Ramos (cell line): ENCODE measurements at regions not wholly inside any gene's neighbourhood (a gene's known extent, or its start where the extent isn't known, plus 50 kb on each side); places are given as distances from the start of the nearest gene placed in this dataset.

Source experiments
- in situ Hi-C: fragments of 300-500 bp; cut with MboI; formaldehyde crosslinking; loops from one replicate; pipeline ENCODE4 v1.14.3; 2022; ENCODE audit warnings: low sequenced_read_pairs; ENCODE audit not compliant: unreplicated experiment

DNA sequence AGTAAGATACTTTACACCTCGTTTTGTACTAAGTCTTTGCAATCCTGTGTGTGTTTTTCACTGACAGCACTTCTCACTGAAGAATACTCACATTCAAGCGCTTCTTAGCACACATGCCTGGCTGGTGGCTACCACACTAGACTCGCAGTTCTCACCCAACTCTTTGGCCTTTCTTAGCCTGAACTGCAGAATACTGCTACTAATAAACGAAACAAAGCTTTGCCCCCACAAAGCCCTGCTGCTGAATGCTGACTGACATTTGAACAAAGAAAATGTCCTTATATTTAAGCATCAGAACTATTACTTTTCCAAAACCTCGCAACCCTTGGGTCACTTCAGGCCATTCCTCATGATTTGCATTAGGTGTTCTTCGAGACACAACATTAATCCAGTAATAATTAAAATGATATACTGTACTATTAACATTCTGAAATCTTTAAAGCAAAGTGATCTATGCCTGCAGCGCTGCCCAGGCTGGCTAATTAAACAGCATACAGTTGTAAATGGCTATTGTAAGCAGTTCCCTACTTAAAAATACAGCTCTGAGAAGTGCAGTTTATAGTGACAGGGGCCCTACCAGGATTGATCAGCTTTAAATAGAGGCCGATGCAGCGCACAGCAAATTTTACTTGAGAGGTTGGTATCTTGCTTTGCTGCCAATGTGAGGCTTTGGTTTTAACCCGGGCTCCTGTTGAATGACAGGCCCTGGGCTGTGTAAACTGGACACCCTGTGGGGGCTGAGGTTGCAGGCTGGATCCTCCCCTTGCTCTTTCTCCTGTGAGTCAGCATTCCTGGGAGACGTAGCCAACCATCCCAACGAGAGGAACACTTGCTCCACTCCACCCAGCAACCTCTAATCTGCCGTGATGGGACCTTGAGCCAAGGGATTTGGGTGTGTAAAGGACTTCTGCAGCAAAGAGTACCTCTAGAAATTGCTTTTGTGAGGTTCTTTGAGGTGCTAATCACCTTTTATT, 899.0 kb downstream of the TFAP2A start:
- in situ Hi-C loops = no loop called here

DNA sequence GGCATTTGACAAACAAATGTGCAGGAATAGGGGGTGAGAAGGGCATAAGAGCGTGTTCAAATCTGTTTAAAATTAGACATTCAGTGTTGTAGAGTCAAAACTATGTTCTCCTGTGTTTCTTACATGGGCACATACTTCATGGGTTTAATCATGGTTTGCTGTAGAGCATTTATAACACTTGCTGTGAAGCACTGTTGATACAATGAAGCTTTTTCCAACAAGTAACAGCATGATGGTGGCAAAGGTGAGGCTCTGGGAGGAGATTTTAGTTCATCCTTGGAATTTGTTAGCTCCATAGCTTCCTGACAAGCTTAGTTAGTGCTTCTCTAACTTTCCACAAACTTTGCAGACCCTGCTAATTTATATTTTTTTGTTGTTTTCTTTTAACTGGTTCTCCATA, 900.7 kb downstream of the TFAP2A start:
- in situ Hi-C loops = no loop called here

DNA sequence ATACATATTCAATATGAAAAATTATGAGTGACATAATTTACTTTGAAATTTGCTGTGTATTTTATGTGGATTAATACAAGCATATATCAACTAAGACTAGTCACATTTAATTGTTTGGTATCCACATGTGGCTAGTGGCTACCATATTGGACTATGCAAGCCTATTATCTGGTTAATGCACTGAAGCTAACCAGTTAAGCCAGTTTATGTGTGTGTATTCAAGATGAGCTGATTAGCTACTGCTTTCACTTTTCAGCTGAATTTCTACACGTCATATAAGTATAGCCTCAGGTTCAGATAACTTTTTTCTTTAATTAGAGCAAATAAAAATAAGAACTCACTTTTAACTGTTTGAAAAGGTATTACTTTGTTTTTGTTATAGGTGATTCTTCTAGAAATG, 903.7 kb downstream of the TFAP2A start:
- in situ Hi-C loops = no loop called here

DNA sequence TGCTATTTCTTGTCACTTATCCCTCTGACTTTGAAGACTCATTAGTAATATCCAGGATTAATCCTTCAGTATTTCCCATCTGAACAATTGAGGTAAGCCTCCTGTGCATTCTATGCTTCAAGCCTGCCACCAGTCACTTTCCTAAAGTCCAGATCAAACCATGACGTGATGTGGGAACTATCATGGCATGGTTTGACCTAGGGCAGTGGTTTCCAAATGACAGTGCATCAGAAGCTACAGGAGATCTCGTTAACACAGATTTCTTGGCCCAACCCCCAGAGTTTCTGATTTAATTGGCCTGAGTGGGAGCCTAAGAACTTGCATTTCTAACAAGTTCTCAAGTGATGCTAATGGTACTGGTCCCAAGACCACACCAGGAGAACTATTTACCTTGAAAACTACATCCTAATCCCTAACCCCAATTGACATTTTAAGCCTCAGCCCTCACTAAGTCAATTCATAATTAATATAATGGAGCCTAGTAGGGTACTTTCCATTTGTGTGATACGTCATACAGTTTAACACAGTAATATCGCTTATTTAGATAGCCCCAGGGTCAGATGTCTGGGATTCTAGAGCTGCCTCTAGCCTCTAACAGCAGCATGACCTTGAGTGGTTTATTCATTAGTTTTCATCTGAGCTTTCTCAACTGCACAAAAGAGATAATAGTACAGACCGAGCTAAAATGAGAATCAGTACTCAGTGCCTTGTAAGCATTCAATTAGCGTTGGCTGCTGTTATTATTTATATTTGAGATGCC, 907.6 kb downstream of the TFAP2A start:
- in situ Hi-C loops = no loop called here

DNA sequence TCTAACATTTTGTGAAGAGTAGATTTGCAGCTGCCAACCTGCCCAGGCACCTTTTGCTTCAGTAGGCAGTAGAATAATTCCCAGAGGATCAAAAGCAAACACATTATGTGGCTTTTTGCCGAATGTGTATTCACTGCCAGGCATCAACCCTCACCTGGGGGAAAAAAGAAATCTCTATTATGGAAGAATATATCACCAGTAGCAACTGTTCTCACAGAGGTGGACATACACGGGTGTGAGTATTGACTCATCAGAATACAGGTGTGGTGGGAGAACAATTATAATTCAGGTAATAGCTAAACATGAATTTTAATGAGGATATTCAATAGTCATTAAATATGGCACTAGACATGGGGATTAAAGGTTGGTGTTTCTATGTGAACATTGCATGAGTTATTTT, 910.7 kb downstream of the TFAP2A start:
- in situ Hi-C loops = no loop called here

DNA sequence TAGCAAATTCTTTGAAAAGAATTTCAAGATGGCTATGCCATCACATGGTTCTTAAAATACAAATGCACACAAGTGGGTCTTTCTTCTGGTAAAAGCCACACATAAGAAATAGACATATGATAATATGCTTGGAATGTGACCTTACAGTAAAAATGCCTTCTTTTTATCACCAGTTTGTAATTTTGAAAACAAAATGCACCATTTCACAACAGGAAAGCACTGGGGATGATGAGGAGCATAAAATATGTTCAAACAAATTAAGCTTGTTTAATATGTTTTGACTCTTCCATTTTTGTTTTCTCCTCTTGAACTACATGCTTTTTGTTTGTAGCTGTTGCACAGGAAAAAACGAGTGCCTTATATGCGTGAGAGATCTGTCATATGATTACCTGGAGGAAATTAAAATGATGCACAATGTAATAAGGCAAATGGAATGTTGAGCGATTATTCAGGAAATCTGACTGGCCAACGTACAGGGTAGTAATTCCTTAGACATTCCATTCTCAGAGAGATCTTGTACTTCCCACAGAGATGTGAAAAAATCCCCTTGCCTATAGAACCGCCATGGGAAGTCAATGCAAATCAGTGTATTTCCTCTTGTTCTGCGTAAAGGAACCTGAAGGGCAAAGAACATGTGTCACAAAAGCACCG, 911.6 kb downstream of the TFAP2A start:
- in situ Hi-C loops = no loop called here

DNA sequence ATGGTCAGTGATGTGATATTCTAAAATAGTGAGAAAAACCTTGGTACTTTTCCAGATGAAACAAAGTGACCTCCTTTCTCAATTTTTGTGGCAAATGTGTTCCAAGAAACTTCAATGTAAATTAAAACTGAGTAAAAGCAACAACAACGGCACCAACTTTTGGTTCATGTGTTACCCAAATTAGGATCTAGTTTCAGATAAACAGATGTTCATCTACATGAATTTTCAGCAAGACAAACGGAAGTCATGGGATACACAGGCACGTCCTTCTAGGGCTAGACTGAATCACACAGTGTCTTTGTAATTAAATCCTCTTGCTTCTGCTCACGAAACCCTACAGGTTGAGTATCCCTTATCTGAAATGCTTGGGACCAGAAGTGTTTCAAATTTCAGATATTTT, 915.2 kb downstream of the TFAP2A start:
- in situ Hi-C loops = no loop called here

DNA sequence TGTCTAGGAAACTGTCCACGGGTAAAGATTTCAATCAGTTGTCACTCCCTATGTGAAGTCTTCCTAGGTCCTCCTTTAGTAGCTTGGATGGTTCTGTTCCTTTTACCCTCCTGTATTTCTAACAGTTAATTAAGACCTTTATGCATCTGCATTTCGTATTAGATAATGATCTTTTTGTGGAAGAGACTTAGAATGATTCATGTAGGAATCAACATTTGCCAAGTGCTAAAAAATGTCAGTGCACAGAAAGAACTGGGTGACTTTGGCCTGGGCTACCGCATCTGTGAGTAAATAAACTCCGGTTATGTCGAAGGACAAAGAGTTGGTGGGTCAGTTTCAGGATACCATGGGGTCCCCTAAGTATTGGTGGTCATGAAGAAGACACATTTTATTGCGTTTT, 918.0 kb downstream of the TFAP2A start:
- in situ Hi-C loops = no loop called here

DNA sequence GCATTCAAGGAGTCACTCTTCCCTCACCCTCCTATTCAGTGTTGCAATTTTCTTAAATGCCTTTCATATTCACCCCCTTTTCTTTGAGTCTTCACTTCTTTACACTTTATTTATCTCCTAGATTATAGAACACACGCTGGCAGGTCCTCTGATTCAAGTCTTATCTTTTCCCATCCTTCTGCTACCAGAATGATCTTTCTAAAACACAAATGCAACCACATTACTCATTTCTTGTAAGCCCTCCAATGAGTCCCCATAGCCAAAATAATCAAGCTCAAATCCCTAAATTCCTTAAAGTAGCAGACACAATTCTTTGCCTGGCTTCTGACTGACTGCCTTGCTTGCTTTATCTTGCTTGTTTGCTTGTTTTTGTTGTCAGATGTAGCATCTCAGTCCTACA, 920.0 kb downstream of the TFAP2A start:
- in situ Hi-C loops = no loop called here

DNA sequence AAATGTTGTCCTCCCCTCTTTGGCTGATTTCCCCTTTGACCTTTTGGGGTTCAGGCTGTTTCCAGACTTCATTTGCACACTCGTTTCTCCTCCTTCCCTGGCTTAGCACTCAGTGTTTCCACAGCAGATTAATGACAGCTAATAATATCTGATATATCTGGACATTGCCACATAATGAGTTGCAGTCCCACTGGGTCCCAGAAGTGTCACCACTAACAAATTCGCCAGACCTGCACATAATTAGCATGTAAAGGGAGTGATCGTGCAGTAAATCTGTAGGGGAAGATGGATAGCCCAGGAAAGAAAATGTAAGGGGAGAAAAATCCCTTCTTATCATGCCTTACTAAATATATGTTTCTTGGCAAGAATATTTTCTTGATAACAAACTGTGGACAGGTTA, 922.1 kb downstream of the TFAP2A start:
- in situ Hi-C loops = no loop called here

DNA sequence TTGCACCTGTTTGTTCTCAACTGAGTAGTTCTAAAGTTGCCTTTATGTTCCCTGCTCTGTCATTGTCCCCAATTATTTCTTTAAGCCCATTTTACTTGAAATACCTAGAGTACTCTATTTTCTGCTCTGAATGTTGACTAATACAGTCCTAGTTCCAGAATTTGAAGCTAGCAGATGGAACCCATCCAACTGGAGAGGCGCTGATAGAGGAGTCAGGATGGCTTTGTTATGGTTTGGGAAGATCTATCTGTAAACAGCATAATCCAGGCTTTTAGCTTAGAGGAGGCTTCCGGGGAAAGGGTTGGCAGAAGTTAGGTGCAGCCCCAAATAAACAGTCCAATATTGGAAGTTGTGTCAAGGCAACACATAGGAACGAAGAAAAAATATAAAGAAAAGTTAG, 927.7 kb downstream of the TFAP2A start:
- in situ Hi-C loops = no loop called here

DNA sequence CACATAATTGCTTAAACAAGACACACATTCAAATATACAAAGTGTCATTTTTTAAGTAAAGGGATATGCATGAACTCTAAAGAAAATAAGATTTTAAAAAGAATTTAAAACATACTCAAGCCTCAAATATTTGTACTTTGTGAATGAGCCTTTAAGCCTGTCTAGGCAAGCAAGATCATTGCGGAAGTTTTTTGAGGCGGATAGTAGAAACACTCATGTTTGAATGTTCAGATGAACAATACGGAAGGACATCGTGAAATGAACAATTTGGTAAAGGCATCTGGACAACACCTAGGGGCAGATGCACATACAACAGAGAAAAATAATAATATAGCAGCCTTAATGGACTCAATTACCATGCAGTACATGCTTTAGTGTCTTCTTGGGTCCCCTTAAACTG, 928.9 kb downstream of the TFAP2A start:
- in situ Hi-C loops = no loop called here

DNA sequence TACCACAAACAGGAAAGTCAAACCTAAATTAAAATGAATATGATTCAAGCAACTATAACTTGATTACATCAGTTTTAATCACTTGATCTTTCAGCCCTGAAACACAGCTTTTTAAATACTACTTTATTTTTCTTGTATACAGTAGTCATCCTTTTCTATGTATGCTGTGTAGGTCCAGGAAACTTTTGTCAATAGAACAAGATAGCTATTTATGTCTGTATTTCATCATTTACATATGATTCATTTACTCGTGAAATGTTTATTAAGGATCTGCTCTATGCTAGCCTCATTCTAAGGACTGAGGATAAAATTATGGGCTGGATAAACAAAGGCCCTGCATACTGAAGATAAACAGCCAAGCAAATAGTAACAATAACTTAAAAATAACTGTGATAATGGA, 930.2 kb downstream of the TFAP2A start:
- in situ Hi-C loops = no loop called here

DNA sequence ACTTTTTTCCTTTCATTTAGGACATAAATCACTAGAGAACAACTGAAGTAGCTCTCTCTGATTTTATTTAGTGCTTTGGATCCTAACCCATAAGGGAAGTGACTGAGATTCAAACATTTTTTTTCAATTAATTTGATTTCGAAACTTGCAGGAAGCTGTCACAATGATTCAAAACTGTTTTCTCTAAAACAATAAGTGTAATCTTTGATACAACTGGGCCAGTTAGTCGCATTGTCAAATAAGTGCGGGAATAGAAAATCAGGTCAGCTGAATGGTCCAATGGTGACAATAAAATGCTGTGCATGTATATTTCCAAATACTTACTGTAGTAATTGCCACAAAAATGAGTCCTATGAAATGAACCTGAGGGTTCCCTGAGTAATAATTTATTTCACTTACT, 930.8 kb downstream of the TFAP2A start:
- in situ Hi-C loops = no loop called here

DNA sequence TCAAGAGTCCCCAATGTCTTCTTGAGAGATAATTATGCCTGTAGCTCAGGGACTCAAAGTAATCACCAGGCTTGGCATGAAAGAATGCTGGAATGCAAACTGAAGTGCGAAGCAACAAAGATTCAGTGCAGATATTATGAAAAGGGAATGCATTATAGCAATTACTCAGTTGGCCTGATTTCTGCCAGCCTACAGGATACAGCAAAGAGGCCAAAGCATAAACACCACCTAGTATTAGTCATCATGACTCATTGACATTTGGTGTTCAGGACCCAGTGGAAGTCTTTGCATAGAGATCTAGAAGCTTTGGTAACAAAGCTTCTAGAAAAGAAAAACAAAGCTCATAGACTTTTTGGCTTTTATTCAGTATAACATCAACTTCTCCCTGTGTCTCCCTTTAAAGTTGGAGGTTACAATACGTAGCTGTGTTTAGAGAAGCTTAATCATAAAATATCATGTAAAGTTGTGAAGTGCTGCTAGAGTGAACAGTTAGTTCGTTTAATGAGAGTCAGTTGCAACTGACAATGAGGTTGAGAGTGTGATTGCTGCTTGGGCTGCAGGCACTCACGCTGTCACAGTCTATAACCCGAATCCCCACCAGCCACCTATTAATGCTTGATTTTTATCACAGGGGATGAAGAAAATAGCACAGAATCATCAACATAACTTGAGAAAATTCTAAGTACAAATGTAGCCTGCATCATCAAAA, 932.7 kb downstream of the TFAP2A start:
- in situ Hi-C loops = no loop called here

DNA sequence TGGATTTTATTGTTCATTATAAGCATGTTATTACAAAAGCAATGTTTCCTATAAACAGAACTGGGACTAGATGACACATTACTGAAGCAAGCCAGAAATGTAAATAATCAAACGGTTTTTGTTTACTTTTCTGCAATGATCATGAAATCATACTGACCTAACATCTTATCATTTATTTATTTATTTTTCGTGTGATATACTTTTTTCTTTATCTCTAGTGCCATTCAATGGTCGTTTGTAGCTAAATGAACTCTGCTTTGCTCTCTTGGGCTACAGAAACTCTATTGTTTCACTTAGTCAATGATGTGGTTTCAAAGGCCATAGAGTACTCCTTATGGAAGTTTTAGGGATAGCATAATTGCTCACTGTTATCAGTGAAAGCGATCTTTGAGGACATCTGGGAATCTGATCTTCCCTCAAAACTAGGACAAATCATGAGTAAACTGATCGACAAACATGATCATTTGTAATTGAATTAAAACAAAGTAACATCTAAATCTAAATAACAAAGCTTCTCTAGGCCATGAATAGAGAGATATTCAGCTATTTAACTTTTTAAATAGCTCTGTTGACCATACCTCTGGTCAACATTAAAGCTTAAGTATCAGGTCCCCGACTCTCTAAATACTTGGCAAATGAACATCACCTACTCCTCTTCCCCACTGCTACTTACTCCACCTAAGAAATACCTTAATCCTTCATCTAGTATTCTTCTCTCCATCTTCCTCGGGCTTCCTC, 933.4 kb downstream of the TFAP2A start:
- in situ Hi-C loops = no loop called here

DNA sequence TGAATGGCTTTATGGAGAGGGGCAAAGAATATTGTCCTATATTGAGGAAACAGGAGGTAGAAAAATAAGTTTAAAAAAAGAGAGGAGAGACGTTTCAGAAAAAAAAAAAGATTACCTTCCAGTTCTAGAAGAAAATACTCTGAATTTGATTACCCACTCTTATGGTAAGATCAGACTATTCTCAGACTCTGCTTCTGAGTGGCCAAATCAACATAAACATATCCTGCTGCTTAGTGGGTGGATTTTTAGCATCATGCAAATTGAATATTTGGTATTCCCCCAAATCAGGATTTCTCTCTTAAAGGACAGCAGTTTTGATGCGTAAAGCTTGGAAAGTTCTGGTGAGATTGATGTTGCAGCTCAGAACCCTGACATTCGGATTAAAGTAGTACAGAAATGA, 946.6 kb downstream of the TFAP2A start:
- in situ Hi-C loops = no loop called here

DNA sequence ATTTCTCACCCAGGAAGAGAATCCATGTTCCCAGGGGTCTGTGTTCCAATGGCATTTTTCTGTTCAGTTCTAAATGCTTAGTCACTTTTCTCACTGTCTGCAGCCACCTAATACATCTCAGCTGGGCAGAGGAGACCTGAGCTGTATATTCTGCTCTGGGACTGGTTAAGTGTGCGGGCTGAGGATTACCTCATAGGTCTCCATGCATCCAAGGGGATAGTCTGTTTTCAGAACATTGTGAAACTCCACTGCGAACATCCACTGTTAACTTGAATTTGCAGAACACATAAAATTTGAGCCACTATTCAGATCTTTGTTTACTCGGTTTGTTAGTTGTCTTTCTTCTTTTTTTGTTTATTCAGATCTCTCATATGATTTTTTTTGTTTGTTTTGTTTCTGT, 947.1 kb downstream of the TFAP2A start:
- in situ Hi-C loops = no loop called here

DNA sequence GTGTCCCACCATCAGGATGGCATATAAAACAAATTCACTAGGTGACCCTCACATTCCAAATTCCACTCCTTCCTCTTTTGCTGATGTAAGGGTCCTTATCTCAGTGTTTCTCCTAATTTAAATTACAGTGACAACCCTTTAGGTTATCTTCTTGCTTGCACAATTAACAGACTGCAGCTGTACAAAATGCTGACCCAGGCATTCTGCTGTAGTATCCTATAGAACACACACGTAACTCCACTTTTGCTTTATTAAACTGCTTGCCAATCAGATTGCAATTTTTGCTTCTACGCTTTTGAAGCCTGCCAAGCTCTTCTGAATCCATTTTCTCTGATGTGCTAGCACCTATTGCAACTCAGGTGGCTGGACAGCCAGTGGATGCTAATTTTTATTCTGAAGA, 950.3 kb downstream of the TFAP2A start:
- in situ Hi-C loops = no loop called here

DNA sequence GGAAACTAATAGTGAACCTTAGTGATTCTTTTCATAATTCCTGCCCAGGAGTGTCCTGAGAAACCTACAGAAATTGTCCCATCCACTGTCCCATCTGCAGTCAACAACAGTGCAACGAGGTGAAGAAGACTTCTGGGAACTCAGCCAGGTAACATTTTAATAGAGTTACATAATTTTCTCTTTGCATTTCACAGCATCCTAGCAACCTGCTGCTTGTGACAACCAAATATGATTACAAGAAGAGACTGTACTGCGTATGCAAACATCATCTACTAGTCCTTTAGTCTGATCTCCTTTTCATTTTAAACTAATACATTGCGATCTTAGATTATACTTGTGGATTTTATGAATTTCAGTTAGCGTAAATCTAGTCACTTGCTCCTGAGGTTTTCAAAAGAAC, 951.6 kb downstream of the TFAP2A start:
- in situ Hi-C loops = no loop called here
